ENCODE measurements at regions not wholly inside any gene's neighbourhood (a gene's known extent, or its start where the extent isn't known, plus 50 kb on each side); places are given as distances from the start of the nearest gene placed in this dataset.
A peak's percentile ranks its signal among the peaks of the same experiment; 100 is the strongest.

DNA sequence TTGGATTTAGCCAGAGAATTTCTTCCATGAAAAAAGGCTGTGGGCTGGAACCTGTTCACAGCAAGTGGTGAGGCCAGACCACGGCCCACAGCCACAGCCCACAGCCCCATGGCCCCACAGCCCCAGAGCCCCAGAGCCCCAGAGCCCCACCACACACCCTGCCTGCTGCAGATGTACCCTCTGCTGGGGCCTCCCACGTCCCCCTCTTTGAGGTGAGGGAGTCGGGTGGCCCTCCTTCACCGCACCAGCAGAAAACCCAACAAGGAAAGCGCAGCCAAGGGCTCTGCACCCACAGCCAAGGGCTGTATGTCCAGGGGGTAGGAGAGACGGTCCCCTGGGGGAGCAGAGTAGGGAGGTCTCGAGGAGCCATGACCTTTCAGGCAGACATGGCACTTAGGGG is 327.5 kb upstream of the DIO3 start:
- no peak for DNase-seq

DNA sequence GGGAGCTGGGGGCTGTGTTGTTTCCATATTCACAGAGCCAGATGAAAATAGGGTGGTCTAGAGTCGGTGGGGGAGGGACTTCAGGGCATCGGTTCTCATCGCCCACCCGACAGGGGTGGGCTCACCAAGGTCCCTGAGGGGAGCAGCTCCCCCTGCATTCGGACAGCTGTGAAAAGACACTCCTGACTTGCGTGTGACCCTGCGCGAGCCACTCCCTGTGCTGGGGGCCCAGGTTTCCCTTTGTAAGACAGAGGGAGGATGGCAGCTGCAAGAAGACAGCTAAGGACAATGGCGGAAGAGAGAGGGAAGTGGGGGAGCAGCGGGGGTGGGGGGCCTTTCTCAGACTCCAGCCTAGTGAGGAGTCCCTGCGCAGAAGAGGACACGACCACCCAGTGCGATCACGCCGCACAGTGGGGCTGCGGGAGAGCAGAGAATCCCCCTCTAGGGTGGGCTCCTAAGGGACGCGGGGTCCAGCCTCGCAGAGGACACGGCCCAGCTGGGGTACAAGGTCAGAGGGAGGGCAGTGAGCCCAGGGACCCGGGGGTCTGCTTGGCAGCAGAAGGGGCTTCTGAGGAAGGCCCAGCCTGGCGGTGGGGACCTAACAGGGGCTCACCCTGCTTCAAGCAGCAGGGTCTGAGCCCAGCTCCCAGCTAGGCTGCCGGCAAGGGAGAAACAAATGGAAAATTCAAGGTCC is 326.9 kb upstream of the DIO3 start:
- no peak for DNase-seq

DNA sequence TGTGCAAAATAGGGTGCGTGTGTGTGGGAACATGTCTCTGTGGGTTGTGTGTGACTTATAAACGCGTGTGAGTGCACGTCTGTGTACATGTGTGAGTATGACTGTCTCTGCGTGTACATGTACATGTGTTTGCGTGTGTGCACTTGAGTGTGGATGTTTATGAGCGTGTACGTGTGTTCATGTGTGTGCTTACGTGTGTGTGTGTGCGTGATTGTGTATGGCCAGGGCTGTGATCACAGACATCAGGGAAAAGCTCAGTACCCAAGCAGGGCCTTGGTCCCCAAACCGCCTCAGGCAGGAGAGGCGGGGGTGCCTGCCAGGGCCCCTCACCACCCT is 326.3 kb upstream of the DIO3 start:
- DNase-seq: no peak

DNA sequence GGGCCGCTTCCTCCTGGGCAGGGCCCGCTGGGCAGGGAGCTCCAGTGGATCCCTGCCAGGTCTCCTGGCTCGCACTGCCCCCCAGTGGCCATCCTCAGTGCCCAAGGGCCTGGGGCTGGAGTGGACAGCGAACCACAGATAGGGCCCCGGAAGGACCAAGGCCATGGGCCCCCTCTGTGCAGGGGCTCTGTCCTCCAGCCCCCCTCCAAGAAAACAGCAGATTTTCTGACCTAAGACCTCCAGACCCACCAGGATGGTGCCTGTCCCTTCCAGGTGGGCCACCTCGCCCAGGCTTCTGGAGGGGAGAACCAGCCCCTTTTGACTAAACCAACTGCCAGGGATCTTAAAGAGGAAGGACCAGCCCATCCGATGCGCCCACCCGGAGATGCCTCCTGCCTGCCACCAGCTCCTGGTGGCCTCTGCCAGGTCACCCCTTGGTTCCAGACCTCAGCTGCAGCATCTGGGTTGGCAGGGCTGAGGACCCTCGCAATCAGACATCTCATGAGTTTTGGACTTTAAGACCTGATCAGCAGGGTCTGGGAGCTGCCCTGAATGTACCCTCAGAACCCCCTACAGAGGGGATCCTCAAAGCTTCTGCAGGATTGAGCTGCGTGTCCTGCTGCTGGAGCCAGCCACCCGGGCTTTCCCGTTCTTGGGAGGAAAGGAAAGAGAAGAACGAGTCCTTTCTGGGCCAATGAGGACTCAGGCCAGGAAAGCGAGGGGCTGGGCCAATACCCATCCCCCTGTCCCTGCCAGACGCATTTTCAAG is 325.8 kb upstream of the DIO3 start:
- peak in 1 of 2 experiments; percentile 17 for DNase-seq

DNA sequence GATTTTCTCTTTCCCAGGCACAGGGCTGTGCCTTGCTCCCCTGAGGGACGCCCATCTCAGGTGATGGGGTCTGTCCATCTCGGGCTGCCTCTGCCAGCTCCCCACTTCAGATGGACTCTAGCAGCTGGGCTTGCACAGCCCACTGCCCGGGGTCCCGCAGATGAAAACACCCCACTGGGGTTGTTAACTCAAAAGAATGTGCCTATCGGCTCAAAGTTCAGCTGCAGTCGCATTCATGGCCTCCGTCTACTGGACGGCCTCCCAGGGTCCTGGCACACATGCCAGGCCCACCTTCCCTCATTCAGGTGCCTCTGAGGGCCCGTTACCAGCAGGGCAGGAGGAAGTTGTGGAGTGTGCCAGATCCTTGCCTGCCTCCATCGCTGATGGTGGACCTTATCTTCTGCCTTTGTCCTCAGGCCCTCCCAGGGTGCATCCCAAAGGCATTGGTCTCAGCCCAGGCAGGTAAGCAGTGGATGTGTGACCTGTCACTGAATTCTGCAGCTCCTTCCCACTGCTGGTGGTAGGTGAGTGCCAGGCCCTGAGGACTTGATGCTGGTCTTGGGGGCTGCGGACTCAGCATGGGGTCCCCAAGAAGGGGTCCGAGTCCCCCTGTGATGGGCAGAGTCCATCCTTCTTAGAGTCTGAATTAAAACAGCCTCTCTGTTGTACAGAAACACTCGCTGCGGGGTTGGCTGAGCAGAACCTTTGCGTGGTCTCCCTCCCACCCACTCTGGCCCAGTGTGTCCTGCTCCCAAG is 324.6 kb upstream of the DIO3 start:
- DNase-seq: no peak

DNA sequence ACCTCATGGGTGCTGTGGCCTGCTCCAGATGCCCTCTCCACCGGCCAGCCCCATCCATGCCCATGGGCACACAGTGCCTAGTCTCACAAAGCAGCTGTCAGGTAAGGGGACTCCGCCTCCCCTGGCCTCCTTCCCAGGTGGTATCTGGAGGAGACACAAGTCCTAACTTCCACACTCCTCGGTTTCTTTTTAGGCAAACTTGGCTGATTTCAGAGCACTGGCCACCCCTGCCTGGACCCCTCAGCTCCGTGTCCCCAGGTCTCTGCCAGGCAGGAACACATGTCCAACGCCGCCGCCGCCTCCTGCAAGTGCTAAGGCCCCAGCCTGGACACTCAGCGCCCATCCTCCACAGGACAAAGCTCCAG is 324.1 kb upstream of the DIO3 start:
- no peak for DNase-seq

DNA sequence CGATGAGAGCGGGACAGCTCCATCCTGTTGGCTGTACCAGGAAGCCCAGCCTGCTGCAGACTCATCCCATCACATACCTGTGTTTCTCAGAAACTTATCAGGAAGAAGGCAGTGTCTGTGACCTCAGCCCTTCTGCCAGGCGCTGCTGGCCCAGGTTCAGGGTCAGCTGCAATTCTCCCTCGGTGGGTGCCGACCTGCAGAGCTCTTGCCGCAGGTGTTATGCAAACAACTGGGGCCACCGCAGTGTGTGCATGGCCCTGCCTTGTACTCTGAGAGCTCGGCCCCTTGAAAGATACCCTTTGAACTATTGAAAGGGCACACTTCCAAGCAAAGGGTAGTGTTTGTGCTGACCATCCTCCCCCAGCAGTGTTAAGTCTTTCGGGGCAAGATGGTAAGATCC is 322.2 kb upstream of the DIO3 start:
- DNase-seq: no peak

DNA sequence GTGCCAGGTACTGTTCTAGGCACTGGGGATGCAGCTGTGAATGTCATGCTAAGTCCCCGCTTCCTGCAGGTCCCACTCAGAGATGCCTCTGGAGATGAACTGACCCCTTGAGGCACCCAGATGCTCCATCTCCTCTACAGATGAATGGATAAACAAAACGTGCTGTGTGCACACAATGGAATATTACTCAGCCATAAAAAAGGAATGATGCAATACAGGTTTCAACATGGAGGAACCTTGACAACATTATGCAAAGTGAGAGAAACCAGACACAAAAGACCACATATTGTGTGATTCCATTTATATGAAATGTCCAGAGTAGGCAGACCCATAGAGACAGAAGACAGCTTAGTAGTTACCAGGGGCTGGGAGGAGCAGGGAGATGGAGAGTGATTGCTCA is 320.1 kb upstream of the DIO3 start:
- no peak for DNase-seq

DNA sequence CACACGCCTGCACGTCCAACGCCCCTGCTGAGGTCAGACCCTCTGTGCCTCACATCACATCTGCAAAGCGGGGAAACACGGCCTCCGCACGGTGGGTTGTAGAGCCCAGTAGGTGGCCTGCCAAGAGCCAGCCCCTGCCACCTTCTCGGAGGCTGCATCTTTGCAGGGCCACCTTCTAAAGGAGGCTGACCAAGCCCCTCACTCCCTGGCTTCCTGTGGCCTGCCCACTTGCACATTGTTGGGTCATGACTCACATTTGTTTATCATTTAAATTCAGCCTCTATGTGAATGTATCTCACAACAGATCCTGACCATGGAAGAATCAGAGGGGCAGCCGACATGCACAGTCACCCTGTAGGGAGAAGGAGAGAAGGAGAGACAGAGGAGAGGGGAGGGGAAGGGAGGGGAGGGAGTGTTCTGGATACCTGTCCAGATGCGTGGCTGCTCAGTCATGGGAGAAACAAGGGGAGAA is 319.5 kb upstream of the DIO3 start:
- DNase-seq: no peak

DNA sequence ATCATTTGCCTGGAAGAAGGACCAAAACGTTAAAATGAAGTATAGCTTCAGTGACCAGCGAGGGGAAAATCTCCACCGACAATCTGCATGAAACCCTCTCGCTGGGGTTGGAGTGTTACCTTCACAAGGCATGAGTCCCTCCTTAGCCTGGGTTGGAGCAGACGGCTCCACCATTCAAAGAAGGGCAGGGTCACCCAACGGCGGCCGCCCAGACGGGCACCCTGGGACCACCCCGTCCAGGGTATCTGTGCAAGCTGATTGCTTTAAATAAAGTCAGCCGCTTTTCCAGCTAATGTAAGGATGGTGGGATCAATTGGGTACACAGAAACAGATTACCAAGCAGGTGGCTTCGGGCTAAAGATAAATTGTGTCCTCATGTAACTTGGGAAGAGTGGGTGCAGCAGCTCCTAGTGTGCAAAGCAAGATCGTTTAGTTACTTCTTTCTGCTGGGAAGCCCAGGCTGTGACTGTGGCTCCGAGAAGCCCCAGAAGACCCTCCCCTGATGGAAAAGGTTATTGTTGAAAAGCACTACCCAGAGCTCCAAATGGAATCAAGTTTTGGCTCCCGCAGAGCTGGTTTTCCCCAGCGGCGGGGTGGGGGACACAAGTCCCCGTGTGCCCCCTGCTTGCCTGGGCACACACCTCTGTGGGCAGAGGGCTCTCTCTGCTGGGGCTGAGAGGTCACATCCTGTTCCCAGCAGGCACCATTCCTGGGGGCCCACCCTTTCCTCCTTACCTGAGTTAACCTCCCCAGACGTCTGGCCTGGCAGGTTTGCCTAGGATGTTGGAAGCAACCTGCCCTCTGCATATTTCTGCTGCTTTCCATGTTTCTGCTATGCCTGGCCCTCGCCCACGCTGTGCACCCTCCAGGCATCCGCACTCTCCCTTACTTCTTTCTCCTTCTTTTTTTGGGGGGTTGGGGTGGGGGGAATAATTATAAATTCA is 318.6 kb upstream of the DIO3 start:
- DNase-seq: no peak

DNA sequence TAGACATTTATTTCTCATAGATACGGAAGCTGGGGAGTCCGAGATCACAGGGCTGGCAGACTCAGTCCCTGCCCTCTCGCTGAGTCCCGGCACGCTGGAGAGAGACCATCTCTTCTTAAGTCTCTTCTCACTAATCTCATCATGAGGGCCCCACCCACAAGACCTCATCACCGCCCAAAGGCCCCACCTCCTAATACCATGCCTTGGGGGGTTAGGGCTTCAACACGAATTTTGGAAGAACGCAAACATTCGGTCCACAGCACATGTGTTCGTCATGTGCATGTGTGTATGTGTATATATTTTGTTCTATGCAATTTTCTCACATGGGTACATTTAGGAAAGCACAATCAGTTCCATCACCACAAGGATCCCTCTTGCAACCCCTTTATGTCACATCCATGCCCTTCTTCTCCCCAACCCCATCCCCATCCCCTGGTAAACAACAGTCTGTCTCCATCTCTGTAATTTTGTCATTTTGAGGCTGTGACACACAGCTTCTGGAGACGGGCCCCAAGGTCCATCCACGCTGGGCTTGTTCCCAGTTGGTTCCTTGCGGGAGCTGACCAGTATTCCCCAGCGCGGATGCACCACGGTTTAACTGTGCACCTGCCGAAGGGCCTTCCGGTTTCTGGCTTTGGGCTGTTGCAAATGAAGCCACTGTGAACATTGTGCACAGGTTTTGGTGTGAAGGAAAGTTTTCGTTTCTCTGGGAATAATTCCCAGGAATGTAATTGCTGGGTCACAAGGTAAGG is 317.5 kb upstream of the DIO3 start:
- DNase-seq: no peak

DNA sequence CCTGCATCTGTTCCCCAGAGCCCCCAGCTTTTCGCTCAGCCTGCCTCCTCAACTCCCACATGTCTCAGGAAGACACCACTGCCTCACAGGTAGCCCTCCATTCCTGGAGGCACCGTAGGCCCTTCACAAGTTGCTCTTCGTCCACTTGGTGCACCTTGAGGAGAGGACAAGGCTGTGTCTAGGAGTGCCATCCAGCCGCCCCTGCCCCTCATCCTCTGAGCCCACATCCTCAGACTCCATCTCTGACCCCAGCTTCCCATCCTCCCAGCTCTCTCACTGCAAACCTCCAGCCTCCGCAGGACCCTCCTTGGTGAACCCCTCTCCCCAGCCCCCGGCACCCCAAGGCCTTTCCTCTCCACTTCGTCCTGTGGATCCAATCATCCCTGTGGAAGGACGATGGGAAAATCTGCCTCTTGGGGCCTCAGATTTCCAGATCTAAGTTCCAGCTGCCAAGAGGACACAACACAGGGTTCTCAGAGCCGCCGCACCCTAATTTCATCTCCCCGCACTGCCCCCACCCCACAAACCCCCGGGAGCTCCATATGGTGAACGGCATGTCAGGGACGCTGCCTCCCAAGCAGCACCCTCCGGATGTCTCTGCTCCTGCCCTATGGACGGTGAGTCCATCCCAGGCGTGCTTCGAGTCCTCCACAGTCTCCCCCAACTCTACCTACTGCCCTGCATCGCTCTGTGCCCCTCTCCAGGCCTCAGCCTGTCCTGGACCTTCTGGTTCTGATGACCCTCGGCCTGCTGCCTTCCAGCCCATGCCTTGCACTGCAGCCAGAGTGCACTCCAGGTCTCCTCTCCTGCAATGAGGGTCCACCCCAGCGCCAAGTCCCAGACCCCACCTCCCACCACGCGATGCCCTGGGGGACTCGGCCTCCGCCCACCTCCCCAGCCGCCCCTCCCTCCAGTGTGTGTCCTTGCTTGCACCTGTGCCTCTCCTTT is 314.1 kb upstream of the DIO3 start:
- DNase-seq: no peak

DNA sequence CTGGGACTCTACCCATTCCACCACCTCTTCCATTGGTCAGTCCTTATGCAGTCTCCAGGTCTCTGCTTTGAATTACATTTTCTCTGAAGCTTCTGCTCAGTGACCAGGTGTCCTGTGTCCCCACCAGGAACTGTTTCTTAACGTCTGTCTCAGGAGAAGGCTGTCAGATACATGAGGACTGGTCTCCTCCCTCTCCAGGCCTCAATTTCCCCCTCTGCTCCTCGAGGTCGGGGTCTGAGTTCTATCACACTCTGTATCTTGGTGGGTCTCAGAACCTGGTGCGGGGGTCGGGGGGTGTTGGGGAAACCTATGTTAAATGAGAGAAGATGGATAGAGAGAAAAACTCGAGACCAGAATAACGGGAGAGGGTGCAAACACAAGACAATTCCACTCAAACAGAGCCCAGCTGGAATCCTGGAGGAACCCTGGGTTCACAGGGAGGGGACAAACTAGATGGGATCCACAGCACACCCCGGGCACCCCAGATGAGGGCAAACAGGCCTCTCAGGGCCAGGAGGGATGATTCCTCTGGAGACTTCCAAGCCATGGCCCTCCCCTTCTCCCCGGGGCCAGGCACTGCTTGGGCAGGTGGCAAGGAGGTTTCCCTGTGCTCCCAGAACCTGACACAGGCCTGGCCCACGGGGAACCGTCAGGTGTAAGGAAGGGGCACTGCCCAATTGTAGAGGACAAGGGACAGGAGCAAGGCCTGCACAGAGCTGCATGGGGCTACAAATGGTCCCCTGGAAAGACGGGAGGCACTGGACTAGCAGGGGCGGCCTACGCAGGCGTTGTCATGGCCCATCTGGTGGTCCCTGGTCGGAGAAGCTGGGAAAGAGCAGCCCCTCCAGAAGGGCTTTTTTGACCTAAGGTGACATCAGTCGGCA is 313.2 kb upstream of the DIO3 start:
- DNase-seq: no peak

DNA sequence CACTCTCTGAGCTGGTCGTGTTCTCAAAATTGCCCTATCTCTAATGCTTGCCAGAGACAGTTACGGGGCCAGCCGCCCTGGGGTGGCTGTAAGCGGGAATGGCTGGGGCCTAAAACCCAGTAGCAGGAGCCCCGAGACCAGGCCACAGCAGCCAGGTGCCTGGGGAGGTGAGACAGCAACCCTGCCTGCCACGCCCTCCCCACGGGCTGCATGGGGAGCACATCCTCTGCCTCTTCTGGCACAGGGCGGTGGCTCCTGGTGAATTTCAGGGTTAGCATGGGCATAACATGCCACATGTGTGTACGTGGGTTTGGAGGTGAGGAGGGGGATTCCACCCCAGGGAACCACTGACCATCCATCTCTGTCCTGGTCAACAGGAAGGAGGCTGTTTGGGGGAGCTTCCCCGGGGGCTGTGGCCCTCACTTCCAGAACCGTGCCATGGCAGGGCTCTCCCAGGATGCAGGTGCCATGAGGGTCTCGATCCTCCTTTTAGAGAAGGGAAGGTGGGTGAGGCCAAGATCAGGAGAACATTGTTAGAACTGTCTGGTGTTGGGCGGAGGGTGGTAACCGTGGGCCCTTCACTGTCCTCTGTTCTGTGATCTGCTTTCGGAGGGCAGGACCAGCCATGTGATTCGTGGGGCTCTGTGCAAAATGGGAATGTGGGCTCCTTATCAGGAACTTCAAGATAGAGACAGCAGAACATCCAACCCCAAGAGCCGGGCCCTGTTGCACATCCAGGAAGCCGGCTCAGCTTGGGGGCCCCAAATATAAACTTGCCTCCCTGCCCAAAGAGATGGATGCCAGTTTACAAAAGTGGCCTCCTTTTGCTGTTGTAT is 312.2 kb upstream of the DIO3 start:
- no peak for DNase-seq

DNA sequence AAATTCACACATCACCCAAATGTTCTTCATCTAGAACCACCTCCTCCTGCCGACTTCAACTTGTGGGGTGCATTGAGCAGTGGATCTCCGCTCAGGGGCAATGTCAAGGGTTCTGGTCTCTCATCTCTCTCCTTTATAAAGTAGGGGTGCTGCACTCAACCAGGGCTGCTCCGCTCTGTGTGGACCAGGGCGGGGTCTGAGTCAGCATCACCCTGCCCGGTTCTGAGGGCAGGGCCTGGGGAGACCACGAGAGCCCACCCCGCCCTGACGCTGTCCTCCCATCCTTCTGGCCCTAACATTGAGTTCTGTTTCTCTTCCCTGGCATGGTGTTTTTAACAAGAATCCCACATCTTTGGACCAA is 311.6 kb upstream of the DIO3 start:
- no peak for DNase-seq

DNA sequence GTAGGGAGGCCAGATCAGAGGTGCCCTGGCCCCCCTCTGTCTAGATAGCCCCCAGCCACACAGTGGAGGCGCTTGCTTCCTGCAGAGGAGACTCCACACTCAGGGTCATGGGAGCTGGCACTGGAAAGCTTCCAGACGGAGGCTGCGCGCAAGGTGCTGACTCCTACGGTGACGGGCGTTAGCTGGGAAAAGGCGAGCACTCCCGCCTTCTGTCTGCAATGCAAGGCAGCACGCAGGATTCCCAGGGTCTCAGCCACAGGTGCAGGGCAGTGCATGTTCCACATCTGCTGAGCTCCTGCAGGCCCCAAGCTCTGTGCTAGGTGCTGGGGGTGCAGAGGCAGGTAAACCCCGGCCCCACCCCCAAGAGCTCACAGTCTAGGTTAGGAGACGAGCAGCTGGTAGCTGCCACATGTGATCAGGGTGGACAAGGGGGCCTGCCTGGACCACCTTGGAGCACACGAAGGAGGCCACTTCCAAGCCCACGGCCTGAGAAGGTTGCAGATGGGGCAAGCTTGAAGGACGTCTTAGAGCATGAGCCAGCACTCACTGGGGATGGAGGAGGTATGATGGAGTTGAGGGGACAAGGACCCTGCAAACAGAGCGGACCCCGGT is 310.9 kb upstream of the DIO3 start:
- no peak for DNase-seq

DNA sequence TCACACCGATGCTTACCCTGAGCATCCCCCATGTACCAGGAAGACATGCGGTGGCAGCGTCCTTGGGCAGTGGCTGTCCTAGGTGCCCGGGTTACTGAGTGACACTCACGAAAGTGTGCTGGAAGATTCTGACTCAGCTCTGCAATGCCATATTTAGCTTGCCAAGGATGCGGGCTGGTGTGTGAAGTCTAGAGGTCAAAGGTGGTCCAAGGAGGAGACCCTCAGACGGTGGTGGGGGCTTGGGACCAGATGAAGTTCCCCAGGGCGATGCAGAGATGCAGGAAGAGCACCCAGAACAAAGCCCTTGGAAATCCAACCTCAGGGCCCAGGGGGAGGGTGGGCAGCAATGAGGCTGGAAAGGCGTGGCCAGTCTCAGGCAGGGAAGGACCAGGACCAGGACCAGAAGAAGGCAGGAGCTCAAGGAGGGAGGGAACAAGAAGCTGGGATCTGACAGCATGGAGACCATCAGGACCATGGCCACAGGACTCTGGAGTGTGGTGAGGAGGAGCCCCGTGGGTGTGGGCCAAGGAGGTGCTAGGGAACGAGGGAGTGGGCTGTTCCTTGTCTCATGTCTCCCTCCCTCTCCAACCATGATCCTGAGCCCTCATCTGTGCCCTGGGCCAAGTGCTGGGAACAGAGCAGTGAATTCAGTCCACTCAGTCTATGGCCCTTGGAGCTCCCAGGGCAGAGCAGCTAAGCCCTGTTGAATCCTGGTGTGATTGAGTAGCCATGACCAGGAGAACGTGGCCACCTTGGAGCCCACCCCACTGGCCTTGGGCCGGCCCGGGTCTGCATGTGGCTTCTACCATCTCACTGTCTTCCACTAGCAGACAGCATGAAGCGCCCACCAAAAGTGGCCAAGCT is 310.1 kb upstream of the DIO3 start:
- no peak for DNase-seq

All from stimulated activated CD4-positive, alpha-beta T cell treated with anti-CD3 and anti-CD28 coated beads, Interleukin-4, amount 100 ng/mL, for 4 hours (primary cell).